ENCODE measurements at regions not wholly inside any gene's neighbourhood (a gene's known extent, or its start where the extent isn't known, plus 50 kb on each side); places are given as distances from the start of the nearest gene placed in this dataset.

GRCh38 chr9:111186021-111186530, 143.9 kb downstream of the OR2K2 start:
- Histone ChIP-seq H3K9ac (ENCODE audit: low read length) (no peak overlapping the region), H3K36me3 (ENCODE audit: insufficient read depth, low read length) (no peaks in the 10 kb centered on the region), H3K4me2 (ENCODE audit: low read length) (no peak overlapping the region), H3K4me1 (ENCODE audit: insufficient read depth, low read length) (no peaks in the 10 kb centered on the region), H3K27me3 (ENCODE audit: insufficient read depth, low read length) (no peaks in the 10 kb centered on the region), H3K79me2 (ENCODE audit: insufficient read depth, low read length) (no peaks in the 10 kb centered on the region), H2AFZ (ENCODE audit: low read depth, low read length) (no peak overlapping the region), H4K20me1 (ENCODE audit: insufficient read depth, low read length) (no peaks in the 10 kb centered on the region), H3K27ac (ENCODE audit: low read depth, low read length) (no peak overlapping the region), H3K4me3 (ENCODE audit: insufficient read depth, low read depth, low read length) (no peak overlapping the region), H3K9me3 (ENCODE audit: insufficient read depth, low read depth, low read length) (no peaks in the 10 kb centered on the region)
- no peaks in the 10 kb centered on the region for H3K27me3 Mint-ChIP-seq (ENCODE audit: low read depth, unreplicated experiment)
- H3K9me3 Mint-ChIP-seq (ENCODE audit: unreplicated experiment), result no peaks in the 10 kb centered on the region
- no peaks in the 10 kb centered on the region for H3K36me3 Mint-ChIP-seq (ENCODE audit: low read depth, unreplicated experiment)
- no peak for TF ChIP-seq CTCF (IDR thresholded peaks at IDR 0.05; ENCODE audit: insufficient read depth, low read depth, low read length)
- no peak for TF ChIP-seq EZH2 (IDR thresholded peaks at IDR 0.05; ENCODE audit: insufficient read depth, low read length)
- H3K4me3 Mint-ChIP-seq (ENCODE audit: unreplicated experiment), result no peak overlapping the region
- DNase-seq (ENCODE audit: low read depth), result no peak
- no peaks in the 10 kb centered on the region for H3K4me1 Mint-ChIP-seq (ENCODE audit: low read depth, unreplicated experiment)
- H3K27ac Mint-ChIP-seq (ENCODE audit: unreplicated experiment), result no peak overlapping the region
- FAIRE-seq, result no peak

GRCh38 chr9:111180811-111181210, 142.5 kb upstream of the LPAR1 start:
- H2AFZ ChIP-seq (ENCODE audit: low read depth, low read length), result no peak overlapping the region

More at GRCh38 chr9:111180811-111181210, 142.5 kb upstream of the LPAR1 start:
- peaks cover 5% of the 10 kb centered on the region for H3K4me1 Mint-ChIP-seq (ENCODE audit: low read depth, unreplicated experiment)
- no peaks in the 10 kb centered on the region for H3K9me3 Mint-ChIP-seq (ENCODE audit: unreplicated experiment)
- no peaks in the 10 kb centered on the region for H3K27me3 Mint-ChIP-seq (ENCODE audit: low read depth, unreplicated experiment)
- H3K27ac Mint-ChIP-seq (ENCODE audit: unreplicated experiment), result no peak overlapping the region
- Histone ChIP-seq H3K27ac (ENCODE audit: low read depth, low read length) (no peak overlapping the region), H3K36me3 (ENCODE audit: insufficient read depth, low read length) (no peaks in the 10 kb centered on the region), H3K4me3 (ENCODE audit: insufficient read depth, low read depth, low read length) (no peak overlapping the region), H3K4me2 (ENCODE audit: low read length) (no peak overlapping the region), H3K27me3 (ENCODE audit: insufficient read depth, low read length) (no peaks in the 10 kb centered on the region), H3K4me1 (ENCODE audit: insufficient read depth, low read length) (peaks cover 6% of the 10 kb centered on the region), H3K79me2 (ENCODE audit: insufficient read depth, low read length) (no peaks in the 10 kb centered on the region), H4K20me1 (ENCODE audit: insufficient read depth, low read length) (no peaks in the 10 kb centered on the region), H3K9me3 (ENCODE audit: insufficient read depth, low read depth, low read length) (no peaks in the 10 kb centered on the region), H3K9ac (ENCODE audit: low read length) (no peak overlapping the region)
- no peak overlapping the region for H3K4me3 Mint-ChIP-seq (ENCODE audit: unreplicated experiment)
- DNase-seq (ENCODE audit: low read depth) (no peak), FAIRE-seq (no peak)
- TF ChIP-seq CTCF (IDR thresholded peaks at IDR 0.05; ENCODE audit: insufficient read depth, low read depth, low read length) (no peak), EZH2 (IDR thresholded peaks at IDR 0.05; ENCODE audit: insufficient read depth, low read length) (no peak)
- no peaks in the 10 kb centered on the region for H3K36me3 Mint-ChIP-seq (ENCODE audit: low read depth, unreplicated experiment)
